ENCODE measurements at regions not wholly inside any gene's neighbourhood (a gene's known extent, or its start where the extent isn't known, plus 50 kb on each side); places are given as distances from the start of the nearest gene placed in this dataset.

DNA sequence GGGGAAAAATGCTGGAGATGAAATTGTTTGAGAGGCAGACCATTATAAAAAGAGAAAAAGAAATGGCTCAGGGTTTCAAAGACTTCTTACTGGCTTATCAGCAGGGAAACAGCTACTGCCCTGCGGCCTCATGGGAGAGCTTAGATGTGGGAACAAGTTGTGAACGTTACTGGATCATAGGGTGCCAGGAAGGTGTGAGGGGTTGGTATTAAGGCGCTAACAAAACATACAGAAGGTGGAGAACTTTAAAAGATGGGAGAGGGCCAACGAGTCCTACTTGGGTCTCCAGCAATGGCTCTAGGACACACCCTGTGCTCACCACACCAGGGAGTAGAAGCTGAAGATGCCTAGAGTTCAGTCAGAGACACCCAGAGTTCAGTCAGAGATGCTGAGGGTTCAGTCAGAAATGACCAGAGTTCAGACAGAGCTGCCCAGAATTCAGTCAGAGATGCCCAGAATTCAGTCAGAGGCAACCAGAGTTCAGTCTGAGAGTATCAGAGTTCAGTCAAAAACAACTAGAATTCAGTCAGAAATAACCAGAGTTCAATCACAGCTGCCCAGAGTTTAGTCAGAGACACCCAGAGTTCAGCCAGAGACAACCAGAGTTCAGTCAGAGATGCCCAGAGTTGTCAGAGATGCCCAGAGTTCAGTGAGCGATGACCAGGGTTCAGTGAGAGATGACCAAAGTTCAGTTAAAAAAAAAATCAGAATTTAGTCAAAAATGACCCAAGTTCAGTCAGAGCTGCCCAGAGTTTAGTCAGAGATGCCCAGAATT, 1103.6 kb downstream of the BCL11B start:
- DNase-seq (ENCODE audit: low spot score), result no peak

- no peak for DNase-seq (ENCODE audit: low spot score)
Observed at GRCh38 chr14:98169170-98169587, 1102.8 kb downstream of the BCL11B start.

GRCh38 chr14:98170575-98170974, 1101.4 kb downstream of the BCL11B start:
- no peak for DNase-seq (ENCODE audit: low spot score)

GRCh38 chr14:98171654-98172053, 1100.3 kb downstream of the BCL11B start:
- DNase-seq (ENCODE audit: low spot score), result no peak

DNA sequence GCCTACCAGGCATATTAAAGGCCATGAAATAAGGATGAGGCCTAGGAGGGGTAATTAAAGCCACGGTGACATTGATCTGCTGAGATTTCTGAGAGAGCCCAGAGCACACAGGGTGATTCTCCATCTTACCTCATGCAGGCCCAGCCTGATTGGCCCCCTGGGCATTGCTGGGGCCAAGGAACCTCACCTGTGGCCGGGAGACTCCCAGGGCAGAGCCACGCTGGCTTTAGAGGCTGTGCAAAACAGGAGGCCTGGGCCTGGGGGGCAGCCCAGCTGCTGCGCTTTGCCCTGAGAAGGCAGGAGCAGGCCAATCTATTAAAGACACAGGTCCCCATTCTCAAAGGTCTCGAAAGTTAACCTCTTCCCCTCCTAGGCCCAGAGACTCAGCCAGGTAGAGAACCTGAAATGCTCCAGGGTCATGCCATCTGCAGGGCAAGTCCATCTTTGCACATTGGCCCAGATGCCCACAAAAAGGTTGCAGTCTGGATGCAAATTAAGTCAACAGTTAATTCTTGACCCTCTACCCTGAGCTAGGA, 1099.7 kb downstream of the BCL11B start:
- DNase-seq (ENCODE audit: low spot score), result no peak

- DNase-seq (ENCODE audit: low spot score), result no peak
Observed at GRCh38 chr14:98173305-98173704, 1098.7 kb downstream of the BCL11B start.

DNA sequence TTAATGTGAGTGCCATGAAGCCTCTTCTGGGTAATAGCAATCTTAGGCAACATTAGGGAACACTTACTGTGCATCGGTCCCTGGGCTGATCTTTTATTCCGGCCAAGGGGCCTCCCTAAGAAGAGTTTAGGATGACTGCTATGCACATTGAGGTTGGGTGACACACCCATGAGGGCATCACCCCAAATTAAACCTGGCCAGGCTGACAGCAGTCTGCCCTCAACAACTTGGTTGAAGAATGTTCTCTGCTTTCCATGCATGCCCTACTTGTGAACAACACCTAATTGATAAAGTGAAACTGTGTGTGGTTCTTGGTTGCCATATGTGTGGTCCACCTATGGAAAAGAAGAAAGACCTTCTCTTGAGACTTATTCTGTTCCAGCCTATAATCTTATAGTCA, 1098.0 kb downstream of the BCL11B start:
- DNase-seq (ENCODE audit: low spot score), result no peak

DNA sequence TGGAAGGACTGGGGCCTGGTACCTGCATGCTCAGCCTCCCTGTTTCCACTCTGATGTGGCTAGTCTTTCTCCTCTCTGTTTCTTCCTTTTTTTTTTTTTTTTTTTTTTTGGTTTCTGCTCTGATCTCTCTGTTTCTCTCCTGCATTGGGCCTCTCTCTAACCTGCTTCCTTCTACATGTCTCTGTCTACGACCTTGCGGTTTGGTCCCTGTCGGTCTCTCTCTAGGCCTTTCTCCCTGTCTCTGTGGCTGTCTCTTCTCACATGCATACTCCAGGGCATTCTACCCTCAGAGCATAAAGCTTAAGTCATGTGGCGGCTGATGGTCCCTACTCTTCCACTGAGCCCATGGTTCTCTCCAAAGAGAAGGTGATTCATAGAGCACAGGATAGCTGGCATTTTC, 1096.6 kb downstream of the BCL11B start:
- no peak for DNase-seq (ENCODE audit: low spot score)

GRCh38 chr14:98175881-98176280, 1096.1 kb downstream of the BCL11B start:
- no peak for DNase-seq (ENCODE audit: low spot score)

GRCh38 chr14:98176892-98177291, 1095.1 kb downstream of the BCL11B start:
- DNase-seq (ENCODE audit: low spot score), result no peak

- DNase-seq (ENCODE audit: low spot score), result no peak
Observed at GRCh38 chr14:98177551-98177950, 1094.4 kb downstream of the BCL11B start.

DNA sequence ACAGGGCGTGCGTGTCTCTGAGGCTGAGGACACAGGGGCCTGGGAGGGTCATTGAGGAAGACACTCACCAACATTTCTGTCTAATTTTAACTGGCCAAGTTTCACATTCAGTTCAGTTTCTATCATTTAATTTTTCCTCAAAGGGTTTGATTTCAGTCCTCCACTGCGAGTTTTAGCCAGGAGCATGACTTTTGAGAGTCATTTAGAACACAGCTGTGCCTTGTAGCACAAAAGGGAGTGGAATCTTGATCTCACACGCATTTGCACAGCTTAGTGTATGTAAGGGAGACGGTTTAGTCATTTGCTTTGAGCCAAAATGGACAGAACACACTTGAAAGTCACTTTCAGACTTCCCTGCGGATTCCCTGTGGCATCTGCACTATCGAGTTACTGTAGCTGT, 1090.8 kb downstream of the BCL11B start:
- DNase-seq (ENCODE audit: low spot score), result no peak

- DNase-seq (ENCODE audit: low spot score), result no peak
Observed at GRCh38 chr14:98181768-98182167, 1090.2 kb downstream of the BCL11B start.

- no peak for DNase-seq (ENCODE audit: low spot score)
Observed at GRCh38 chr14:98182393-98183055, 1089.5 kb downstream of the BCL11B start.

DNA sequence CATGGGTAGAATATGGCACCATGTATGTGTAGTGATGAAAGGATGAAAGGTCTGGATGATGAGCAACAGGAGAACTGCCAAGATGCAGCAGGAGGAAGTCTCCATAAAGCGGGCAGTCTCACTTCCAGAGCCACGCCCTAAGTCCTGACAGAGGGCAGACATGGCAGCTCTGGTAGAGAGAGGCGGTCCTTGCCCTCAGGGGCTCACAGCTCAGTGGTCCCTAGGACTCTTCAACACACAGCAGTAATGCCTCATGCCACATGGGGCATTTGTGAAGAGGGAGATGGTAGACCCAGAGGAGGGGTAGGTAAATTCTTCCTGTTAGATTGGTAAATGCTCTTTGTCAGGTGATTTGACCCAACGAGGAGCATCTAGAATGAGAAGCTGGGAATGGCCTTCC, 1088.4 kb downstream of the BCL11B start:
- DNase-seq (ENCODE audit: low spot score), result no peak

DNA sequence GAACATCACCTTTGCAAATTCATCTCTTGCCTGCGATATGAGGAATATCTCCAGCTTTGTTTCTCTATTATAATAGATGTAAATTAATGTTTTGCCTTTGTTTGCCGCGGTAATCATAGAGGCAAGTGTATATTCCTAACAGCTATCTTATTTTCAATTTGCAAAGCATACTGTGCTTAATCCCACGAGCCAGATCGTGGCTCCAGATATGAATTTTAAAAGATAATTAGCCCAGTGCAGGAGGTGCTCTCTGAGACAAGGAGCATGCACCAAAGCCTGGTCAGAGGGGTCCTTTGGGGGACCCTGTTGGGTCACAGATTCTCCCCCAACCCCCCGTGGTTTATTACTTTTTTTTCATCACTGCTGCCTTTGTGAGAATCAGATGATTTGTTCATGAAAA, 1087.5 kb downstream of the BCL11B start:
- DNase-seq (ENCODE audit: low spot score), result no peak

DNA sequence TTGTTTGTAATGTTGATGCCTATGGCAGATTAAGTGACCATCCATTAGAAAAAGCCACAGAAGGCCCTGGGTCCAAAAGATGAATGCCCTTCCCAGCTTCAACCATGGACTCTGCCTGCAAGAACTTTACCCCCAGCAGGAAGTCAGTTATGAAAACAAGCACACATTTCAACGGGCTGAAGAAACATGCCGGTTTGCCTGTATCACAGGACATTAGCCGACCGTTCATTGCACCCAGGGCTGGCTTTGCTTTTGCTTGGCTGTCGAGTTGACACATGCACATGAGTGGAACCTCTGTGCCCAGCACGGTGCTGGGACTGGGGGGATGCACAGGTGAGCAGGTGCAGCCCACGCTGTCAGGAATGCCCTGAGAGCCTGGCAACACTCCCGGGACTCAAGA, 1087.0 kb downstream of the BCL11B start:
- no peak for DNase-seq (ENCODE audit: low spot score)

GRCh38 chr14:98186140-98186539, 1085.9 kb downstream of the BCL11B start:
- no peak for DNase-seq (ENCODE audit: low spot score)

DNA sequence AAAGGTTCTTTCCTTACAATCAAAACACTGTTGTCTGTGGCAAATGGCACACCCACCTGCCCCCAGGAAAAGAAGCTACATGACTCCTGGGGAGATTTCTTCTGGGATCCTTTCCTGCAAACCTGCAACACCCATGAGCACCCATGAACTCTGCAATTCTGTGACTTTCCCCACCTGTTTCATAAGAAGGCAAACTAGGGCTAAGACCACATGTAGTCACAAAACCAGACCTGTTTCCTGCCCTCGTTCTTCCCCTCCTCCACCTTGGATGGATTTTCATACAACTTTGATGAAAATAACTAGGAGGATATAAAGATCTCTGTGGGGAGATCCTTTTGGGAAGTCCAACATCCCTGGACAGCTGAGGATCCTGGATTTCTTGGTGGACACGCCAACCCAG, 1084.7 kb downstream of the BCL11B start:
- no peak for DNase-seq (ENCODE audit: low spot score)

- no peak for DNase-seq (ENCODE audit: low spot score)
Observed at GRCh38 chr14:98189062-98189461, 1082.9 kb downstream of the BCL11B start.

GRCh38 chr14:98189511-98189910, 1082.5 kb downstream of the BCL11B start:
- DNase-seq (ENCODE audit: low spot score), result no peak

DNA sequence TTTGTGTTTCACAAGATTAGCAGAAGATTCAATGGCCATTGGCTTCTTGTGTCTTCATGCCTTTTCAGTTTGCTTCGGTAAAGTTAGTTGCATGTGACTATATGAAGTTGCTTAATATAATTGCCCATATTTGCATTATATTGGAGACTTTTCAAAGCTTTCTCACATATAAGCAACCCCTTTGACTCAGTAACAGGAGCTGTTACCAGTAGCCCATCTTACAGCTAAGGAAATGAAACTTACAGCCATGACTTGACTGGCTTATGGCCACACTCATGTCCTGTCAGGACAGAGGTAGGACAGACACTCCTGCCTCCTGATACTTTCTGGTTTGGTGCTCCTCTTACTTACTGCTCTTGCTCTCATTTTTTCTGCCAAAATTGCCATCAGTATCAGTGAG, 1082.1 kb downstream of the BCL11B start:
- DNase-seq (ENCODE audit: low spot score), result no peak

DNA sequence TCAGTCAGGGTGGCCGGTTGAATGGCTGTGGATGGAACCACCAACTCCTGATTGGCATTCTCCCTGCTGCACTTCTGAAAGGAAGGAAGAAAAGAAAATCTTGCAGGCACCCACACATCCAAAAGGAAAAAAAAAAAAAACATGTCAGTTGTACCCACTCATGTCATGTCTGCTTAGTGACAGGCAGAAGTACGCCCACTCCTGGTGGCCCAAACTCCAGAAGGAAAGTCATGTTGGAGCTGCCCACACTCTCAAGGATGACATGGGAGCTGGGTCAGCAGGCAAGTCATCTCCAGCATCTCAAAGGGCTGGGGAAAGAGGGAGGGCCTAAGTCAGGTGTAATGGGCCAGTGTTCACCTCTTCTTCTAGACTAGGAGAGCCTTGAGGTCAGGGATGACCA, 1079.1 kb downstream of the BCL11B start:
- DNase-seq (ENCODE audit: low spot score), result no peak

DNA sequence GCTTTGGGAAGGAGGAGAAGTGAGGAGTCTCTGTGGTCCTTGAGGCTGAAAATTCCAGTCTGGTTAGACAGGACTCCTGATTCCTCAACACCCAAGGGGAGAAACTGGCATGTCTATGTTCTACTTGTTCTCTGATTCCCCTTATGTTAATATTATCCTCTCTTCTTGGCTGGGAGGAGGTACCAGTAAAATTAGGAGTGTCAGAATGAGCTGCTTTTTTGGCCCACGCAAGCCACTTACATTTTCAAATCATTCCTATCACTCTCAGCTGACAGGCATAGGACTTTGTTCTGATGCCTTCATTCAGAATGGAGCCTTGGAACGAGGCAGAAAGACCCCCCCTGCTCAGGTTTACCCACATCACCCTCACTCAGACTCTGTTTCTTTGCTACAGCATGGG, 1077.2 kb downstream of the BCL11B start:
- DNase-seq (ENCODE audit: low spot score), result no peak
